Ishikawa (cell line): ENCODE measurements at regions not wholly inside any gene's neighbourhood (a gene's known extent, or its start where the extent isn't known, plus 50 kb on each side); places are given as distances from the start of the nearest gene placed in this dataset.

ENCODE experiments used
- CEBPB ChIP-seq: IDR thresholded peaks from 2 replicates; pipeline ENCODE4 v1.6.1; 2012
- NFIC ChIP-seq: IDR thresholded peaks from 2 replicates; pipeline ENCODE4 v1.6.1; 2012
- USF1 ChIP-seq: IDR thresholded peaks from 2 replicates; pipeline ENCODE4 v1.6.1; 2012

GRCh38 chr4:176441594-176441993 lies 121.8 kb downstream of the SPCS3 start:
- TF ChIP-seq USF1 (no peak), CEBPB (no peak), NFIC (no peak)
